ENCODE measurements at regions not wholly inside any gene's neighbourhood (a gene's known extent, or its start where the extent isn't known, plus 50 kb on each side); places are given as distances from the start of the nearest gene placed in this dataset.

- no peaks in the 10 kb centered on the region for H3K27me3 ChIP-seq (ENCODE audit: control insufficient read depth in 2 of 2, insufficient read depth in 2 of 2, low read length in 2 of 2)
- no peak overlapping the region for H3K4me3 ChIP-seq (replicated peaks in 1 of 3; ENCODE audit: low read depth in 2 of 3, low read length in 3 of 3)
- H3K4me1 ChIP-seq (ENCODE audit: control insufficient read depth in 1 of 2, insufficient read depth in 2 of 2, low read length in 2 of 2), result no peaks in the 10 kb centered on the region
- no peaks in the 10 kb centered on the region for H3K79me2 ChIP-seq (ENCODE audit: insufficient read depth, low read length)
- Mint-ChIP-seq H3K27ac (no peak overlapping the region), H3K27me3 (ENCODE audit: low read depth in 3 of 3) (no peaks in the 10 kb centered on the region), H3K4me1 (no peaks in the 10 kb centered on the region), H3K4me3 (no peak overlapping the region), H3K9me3 (peaks cover 0 to 3% (median under 1%) of the 10 kb centered on the region in 7 donors), H3K36me3 (no peaks in the 10 kb centered on the region)
- no peak overlapping the region for H3K27ac ChIP-seq (ENCODE audit: low read depth in 1 of 2, low read length in 2 of 2)
- H3K9me3 ChIP-seq (replicated peaks in 1 of 2; ENCODE audit: control insufficient read depth in 1 of 2, insufficient read depth in 1 of 2, low read length in 2 of 2), result no peaks in the 10 kb centered on the region
- no peak overlapping the region for H3K4me2 ChIP-seq (replicated peaks; ENCODE audit: extremely low read depth, low read length, poor library complexity, severe bottlenecking)
- no peak for TF ChIP-seq CTCF (IDR thresholded peaks at IDR 0.05)
- intact Hi-C loops (cut with micrococcal nuclease), result no loop called here
- WGBS (ENCODE audit: insufficient coverage), result 74% methylated on average over 2 of the region's 4 CpGs
- no peaks in the 10 kb centered on the region for H4K20me1 ChIP-seq (ENCODE audit: insufficient read depth, low read length)
- no peak overlapping the region for H3K9ac ChIP-seq (ENCODE audit: insufficient read depth, low read length, poor library complexity, severe bottlenecking)
- no peaks in the 10 kb centered on the region for H3K36me3 ChIP-seq (replicated peaks in 1 of 2; ENCODE audit: control insufficient read depth in 1 of 2, insufficient read depth in 2 of 2, low read length in 2 of 2)
- no peak for DNase-seq
- no peak overlapping the region for H2AFZ ChIP-seq (ENCODE audit: insufficient read depth, low read depth, low read length, poor library complexity, severe bottlenecking)
Measured at GRCh38 chr13:34127523-34127922, 309.6 kb downstream of the RFC3 start.

DNA sequence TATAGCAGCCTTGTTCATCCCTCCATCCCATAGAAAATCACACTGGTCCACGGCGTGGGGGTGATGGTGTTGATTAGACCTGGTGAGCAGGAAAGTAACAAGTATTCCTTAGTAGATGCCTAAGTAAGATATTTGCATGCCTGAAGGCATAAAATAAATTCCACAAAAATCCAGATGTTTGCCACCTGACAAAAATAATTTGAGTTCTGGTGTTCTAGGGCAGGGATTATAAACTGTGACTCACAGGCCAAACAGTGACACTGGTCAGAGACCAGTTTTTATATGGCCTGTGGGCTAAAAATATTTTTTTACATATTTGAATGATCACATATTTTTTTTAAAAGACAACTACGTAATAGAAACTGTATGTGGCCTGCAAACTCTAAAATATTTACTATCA lies 310.7 kb downstream of the RFC3 start:
- H3K4me3 Mint-ChIP-seq, result no peak overlapping the region

More for the DNA sequence above, 310.7 kb downstream of the RFC3 start:
- Histone ChIP-seq H3K4me3 (replicated peaks in 1 of 3; ENCODE audit: low read depth in 2 of 3, low read length in 3 of 3) (no peak overlapping the region), H3K27ac (ENCODE audit: low read depth in 1 of 2, low read length in 2 of 2) (no peak overlapping the region), H3K27me3 (ENCODE audit: control insufficient read depth in 2 of 2, insufficient read depth in 2 of 2, low read length in 2 of 2) (no peaks in the 10 kb centered on the region), H3K36me3 (replicated peaks in 1 of 2; ENCODE audit: control insufficient read depth in 1 of 2, insufficient read depth in 2 of 2, low read length in 2 of 2) (no peaks in the 10 kb centered on the region), H4K20me1 (ENCODE audit: insufficient read depth, low read length) (no peaks in the 10 kb centered on the region), H3K4me1 (ENCODE audit: control insufficient read depth in 1 of 2, insufficient read depth in 2 of 2, low read length in 2 of 2) (no peaks in the 10 kb centered on the region), H3K79me2 (ENCODE audit: insufficient read depth, low read length) (no peaks in the 10 kb centered on the region), H3K9me3 (replicated peaks in 1 of 2; ENCODE audit: control insufficient read depth in 1 of 2, insufficient read depth in 1 of 2, low read length in 2 of 2) (no peaks in the 10 kb centered on the region), H3K9ac (ENCODE audit: insufficient read depth, low read length, poor library complexity, severe bottlenecking) (no peak overlapping the region), H2AFZ (ENCODE audit: insufficient read depth, low read depth, low read length, poor library complexity, severe bottlenecking) (no peak overlapping the region), H3K4me2 (replicated peaks; ENCODE audit: extremely low read depth, low read length, poor library complexity, severe bottlenecking) (no peak overlapping the region)
- intact Hi-C loops (cut with micrococcal nuclease), result no loop called here
- WGBS (ENCODE audit: insufficient coverage), result no CpG with 5 or more reads among the region's 3 CpGs
- Mint-ChIP-seq H3K9me3 (peaks cover 0 to 3% (median 0%) of the 10 kb centered on the region in 7 donors), H3K4me1 (no peaks in the 10 kb centered on the region), H3K36me3 (no peaks in the 10 kb centered on the region), H3K27me3 (ENCODE audit: low read depth in 3 of 3) (no peaks in the 10 kb centered on the region), H3K27ac (no peak overlapping the region)
- TF ChIP-seq CTCF (IDR thresholded peaks at IDR 0.05), result no peak
- DNase-seq, result no peak
